MM.1S (cell line): ENCODE measurements at regions not wholly inside any gene's neighbourhood (a gene's known extent, or its start where the extent isn't known, plus 50 kb on each side); places are given as distances from the start of the nearest gene placed in this dataset.

ENCODE experiments used
- EZH2phosphoT487 ChIP-seq: fragments of 300-600 bp; sonication (generic); IDR thresholded peaks from 2 replicates; pipeline ENCODE4 v1.6.1; 2018; ENCODE audit warnings: antibody characterized with exemption, low read length
- TF ChIP-seq, protein P1 (sequence below): fragments of 300-600 bp; sonication (generic); IDR thresholded peaks from 2 replicates; pipeline ENCODE4 v1.5.1; 2016; ENCODE audit warnings: antibody characterized with exemption, low read length, mixed read lengths

DNA sequence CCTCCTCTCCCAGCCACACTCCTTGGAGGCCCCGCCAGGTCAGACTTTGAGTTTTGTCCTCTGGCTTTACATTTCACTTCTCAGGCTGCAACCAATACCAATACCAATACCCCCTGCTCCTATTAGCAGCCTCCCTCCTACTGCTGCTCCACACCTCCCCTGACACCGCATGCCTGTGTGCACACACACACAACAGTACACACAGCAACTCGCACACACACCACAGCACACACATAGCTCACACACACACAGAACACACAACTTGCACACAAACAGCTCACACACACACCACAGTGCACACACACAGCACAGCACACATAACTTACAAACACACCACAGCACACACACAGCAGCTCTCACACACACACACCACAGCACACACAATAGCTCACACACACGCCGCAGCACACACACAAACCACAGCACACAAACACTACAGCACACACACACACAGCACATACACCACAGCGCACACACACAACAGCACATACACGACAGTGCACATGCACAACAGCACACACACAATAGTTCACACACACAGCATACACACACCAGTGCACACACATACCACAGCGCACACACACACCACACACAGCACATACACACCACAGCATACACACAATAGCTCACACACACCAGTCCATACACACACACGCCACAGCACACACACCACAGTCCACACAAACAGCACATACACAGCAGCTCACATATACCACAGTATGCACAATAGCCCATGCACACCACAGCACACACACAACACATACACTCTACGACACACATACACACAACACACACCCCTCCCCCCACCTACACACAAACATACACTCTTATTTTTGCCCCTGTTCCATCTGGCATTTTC is 204.7 kb downstream of the UACA start:
- TF ChIP-seq, protein P1, sequence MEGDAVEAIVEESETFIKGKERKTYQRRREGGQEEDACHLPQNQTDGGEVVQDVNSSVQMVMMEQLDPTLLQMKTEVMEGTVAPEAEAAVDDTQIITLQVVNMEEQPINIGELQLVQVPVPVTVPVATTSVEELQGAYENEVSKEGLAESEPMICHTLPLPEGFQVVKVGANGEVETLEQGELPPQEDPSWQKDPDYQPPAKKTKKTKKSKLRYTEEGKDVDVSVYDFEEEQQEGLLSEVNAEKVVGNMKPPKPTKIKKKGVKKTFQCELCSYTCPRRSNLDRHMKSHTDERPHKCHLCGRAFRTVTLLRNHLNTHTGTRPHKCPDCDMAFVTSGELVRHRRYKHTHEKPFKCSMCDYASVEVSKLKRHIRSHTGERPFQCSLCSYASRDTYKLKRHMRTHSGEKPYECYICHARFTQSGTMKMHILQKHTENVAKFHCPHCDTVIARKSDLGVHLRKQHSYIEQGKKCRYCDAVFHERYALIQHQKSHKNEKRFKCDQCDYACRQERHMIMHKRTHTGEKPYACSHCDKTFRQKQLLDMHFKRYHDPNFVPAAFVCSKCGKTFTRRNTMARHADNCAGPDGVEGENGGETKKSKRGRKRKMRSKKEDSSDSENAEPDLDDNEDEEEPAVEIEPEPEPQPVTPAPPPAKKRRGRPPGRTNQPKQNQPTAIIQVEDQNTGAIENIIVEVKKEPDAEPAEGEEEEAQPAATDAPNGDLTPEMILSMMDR, result no peak
- no peak for TF ChIP-seq EZH2phosphoT487
